ENCODE measurements at regions not wholly inside any gene's neighbourhood (a gene's known extent, or its start where the extent isn't known, plus 50 kb on each side); places are given as distances from the start of the nearest gene placed in this dataset.

GRCh38 chr5:15117688-15118087, 246.1 kb upstream of the ANKH start:
- Histone ChIP-seq H3K9me3 (ENCODE audit: control insufficient read depth, insufficient read depth, low read length) (no peaks in the 10 kb centered on the region), H2BK5ac (ENCODE audit: low read depth, low read length, poor library complexity, severe bottlenecking) (no peak overlapping the region), H2AFZ (replicated peaks; ENCODE audit: low read length, poor library complexity) (no peak overlapping the region), H3K18ac (ENCODE audit: low read depth, low read length) (no peak overlapping the region; the same call in 1 of the 2 replicates), H3K23ac (ENCODE audit: low read depth, low read length) (no peak overlapping the region), H3K9ac (ENCODE audit: low read depth, low read length) (no peak overlapping the region), H4K91ac (ENCODE audit: insufficient read depth, low read depth, low read length) (no peak overlapping the region), H2AK5ac (ENCODE audit: low read depth, low read length) (no peak overlapping the region), H3K56ac (ENCODE audit: extremely low read depth, insufficient read depth, low read length) (no peak overlapping the region), H3K4me3 (ENCODE audit: insufficient read depth, low read depth, low read length) (no peak overlapping the region), H3K27ac (ENCODE audit: insufficient read depth, low read length) (no peak overlapping the region), H3K36me3 (ENCODE audit: control insufficient read depth, insufficient read depth, low read length) (no peaks in the 10 kb centered on the region), H2AK9ac (replicated peaks; ENCODE audit: low read depth, low read length, poor library complexity) (no peak overlapping the region), H3K4me1 (ENCODE audit: control insufficient read depth, insufficient read depth, low read length) (peaks cover 2% of the 10 kb centered on the region; the same call in 1 of the 2 replicates), H2BK15ac (ENCODE audit: low read depth, low read length) (no peak overlapping the region), H4K5ac (ENCODE audit: low read depth, low read length) (no peak overlapping the region), H2BK20ac (ENCODE audit: low read depth, low read length) (no peak overlapping the region), H3K27me3 (ENCODE audit: control insufficient read depth, insufficient read depth, low read length) (no peaks in the 10 kb centered on the region; the same call in 1 of the 2 replicates), H2BK120ac (ENCODE audit: low read depth, low read length) (no peak overlapping the region), H4K8ac (ENCODE audit: low read depth in 2 of 2, low read length in 2 of 2) (no peak overlapping the region; a peak in 1 of 4 replicates), H3K4ac (ENCODE audit: low read depth, low read length) (no peak overlapping the region), H3K14ac (replicated peaks; ENCODE audit: low read depth, low read length) (no peak overlapping the region), H3K79me1 (ENCODE audit: low read depth in 1 of 2, low read length in 2 of 2) (no peaks in the 10 kb centered on the region), H4K20me1 (ENCODE audit: insufficient read depth, low read length) (no peaks in the 10 kb centered on the region), H3K9me1 (ENCODE audit: insufficient read depth, low read length) (no peaks in the 10 kb centered on the region), H3K4me2 (ENCODE audit: low read depth, low read length) (no peak overlapping the region; the same call in 1 of the 2 replicates)
- no TSS peak for BruUV-seq (replicated peaks)
- CTCF ChIA-PET, result interaction anchor here (0.7 to 1.7 kb wide), 2 partner anchors 12 to 497 kb away, joined by 3 to 4 read pairs; no protein-coding TSS in a partner anchor
- POLR2A ChIA-PET (ENCODE audit: unreplicated experiment), result no interaction called here
- dilution Hi-C loops (cut with HindIII; ENCODE audit: low sequenced_read_pairs, unreplicated experiment) (no loop called here), in situ Hi-C loops (cut with MboI; ENCODE audit: low sequenced_read_pairs) (no loop called here), intact Hi-C loops (cut with micrococcal nuclease) (no loop called here)
- ATAC-seq (ENCODE audit: low read depth), result no peak
- DNase-seq, result no peak
- TF ChIP-seq MAZ (IDR thresholded peaks at IDR 0.05; ENCODE audit: borderline replicate concordance, low read depth, low read length) (no peak), NFE2L2 (IDR thresholded peaks at IDR 0.05; ENCODE audit: low read depth, low read length) (no peak), SMC3 (IDR thresholded peaks at IDR 0.05; ENCODE audit: low read depth, low read length) (no peak), CTCF (conservative IDR thresholded peaks at IDR 0.05; ENCODE audit: low read depth, low read length) (no peak), USF2 (IDR thresholded peaks at IDR 0.05; ENCODE audit: low read depth, low read length) (no peak), FOS (IDR thresholded peaks at IDR 0.05; ENCODE audit: low read depth, low read length) (no peak), RCOR1 (IDR thresholded peaks at IDR 0.05; ENCODE audit: insufficient replicate concordance, low read length) (no peak), CEBPB (IDR thresholded peaks at IDR 0.05; ENCODE audit: low read depth, low read length) (no peak), ELK1 (IDR thresholded peaks at IDR 0.05; ENCODE audit: borderline replicate concordance, low read depth, low read length) (no peak), MXI1 (IDR thresholded peaks at IDR 0.05; ENCODE audit: borderline replicate concordance, low read depth, low read length) (no peak), RAD21 (IDR thresholded peaks at IDR 0.05; ENCODE audit: low read length) (no peak), POLR2A (IDR thresholded peaks at IDR 0.05; ENCODE audit: low read depth, low read length) (no peak)
- WGBS, 2 experiments (ENCODE audit: extremely low coverage in 2 of 2, insufficient read length in 1 of 2), result no CpG with 5 or more reads among the region's 5 CpGs

Data from IMR-90 (cell line).